ENCODE measurements at regions not wholly inside any gene's neighbourhood (a gene's known extent, or its start where the extent isn't known, plus 50 kb on each side); places are given as distances from the start of the nearest gene placed in this dataset.

DNA sequence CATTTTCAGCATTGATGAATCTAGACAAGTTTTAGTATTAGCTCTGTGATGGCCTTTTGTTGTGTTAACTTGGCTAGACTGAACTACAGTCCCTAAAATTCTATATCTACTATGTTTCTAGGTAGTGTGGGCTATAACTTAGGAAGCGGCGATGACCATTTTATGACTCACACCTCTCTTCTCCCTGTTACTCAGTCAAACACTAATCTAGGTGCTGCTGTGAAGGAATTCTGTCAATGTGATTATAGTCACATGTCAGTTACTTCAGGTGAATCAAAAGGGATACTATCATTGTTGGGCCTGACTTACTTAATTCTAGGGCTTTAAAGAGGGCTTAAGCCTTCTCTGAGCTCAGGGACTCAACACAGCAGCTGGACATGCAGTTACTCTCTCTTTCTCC, 691.5 kb upstream of the MAP3K7 start:
- no peak for TF ChIP-seq CTCF (IDR thresholded peaks at IDR 0.05)
- no peak for TF ChIP-seq POLR2A (IDR thresholded peaks at IDR 0.05)
